ENCODE measurements at regions not wholly inside any gene's neighbourhood (a gene's known extent, or its start where the extent isn't known, plus 50 kb on each side); places are given as distances from the start of the nearest gene placed in this dataset.

GRCh38 chr18:24593401-24593800 is 133.0 kb downstream of the HRH4 start:
- TF ChIP-seq POLR2A (IDR thresholded peaks at IDR 0.05) (no peak), CTCF (IDR thresholded peaks at IDR 0.05) (no peak), POLR2AphosphoS5 (IDR thresholded peaks at IDR 0.05) (no peak)

Data from suprapubic skin (tissue), 4 donors.